ENCODE measurements at regions not wholly inside any gene's neighbourhood (a gene's known extent, or its start where the extent isn't known, plus 50 kb on each side); places are given as distances from the start of the nearest gene placed in this dataset.

- Histone ChIP-seq H3K9me3 (ENCODE audit: control insufficient read depth, insufficient read depth, low read depth, low read length) (no peaks in the 10 kb centered on the region), H3K4me3 (ENCODE audit: low read depth in 2 of 2, low read length in 2 of 2) (no peak overlapping the region), H3K27me3 (ENCODE audit: control insufficient read depth, insufficient read depth, low read length) (no peaks in the 10 kb centered on the region), H3K27ac (ENCODE audit: low read length) (no peak overlapping the region), H3K4me1 (ENCODE audit: control insufficient read depth, insufficient read depth, low read length) (no peaks in the 10 kb centered on the region), H3K36me3 (ENCODE audit: control insufficient read depth, insufficient read depth, low read length) (no peaks in the 10 kb centered on the region)
- TF ChIP-seq TCF7L2 (IDR thresholded peaks at IDR 0.05; ENCODE audit: low read depth, low read length) (no peak), REST (IDR thresholded peaks at IDR 0.05; ENCODE audit: insufficient read depth in 1 of 2, low read depth in 2 of 2, low read length in 1 of 2) (no peak), SIN3A (IDR thresholded peaks at IDR 0.05; ENCODE audit: borderline replicate concordance, insufficient read depth, low read depth, low read length) (no peak), CTCF (IDR thresholded peaks at IDR 0.05) (no peak), POLR2AphosphoS5 (IDR thresholded peaks at IDR 0.05; ENCODE audit: low read depth, low read length) (no peak)
- intact Hi-C loops (cut with micrococcal nuclease; ENCODE audit: unreplicated experiment): no loop called here
- in situ Hi-C loops (cut with HindIII; ENCODE audit: low pct_unique_long_range_greater_than_20kb, low sequenced_read_pairs): no loop called here
- POLR2A ChIA-PET: no interaction called here
- BruUV-seq (replicated peaks): no TSS peak
- no peak for ATAC-seq
- CTCF ChIA-PET: no interaction called here
- DNase-seq (ENCODE audit: low read depth, low spot score): no peak
These were observed 359.4 kb downstream of the ARAP2 start for GRCh38 chr4:35884714-35885480.

GRCh38 chr4:35897808-35898207 is 346.5 kb downstream of the ARAP2 start:
- no peak for TF ChIP-seq SIN3A (IDR thresholded peaks at IDR 0.05; ENCODE audit: borderline replicate concordance, insufficient read depth, low read depth, low read length)
- TF ChIP-seq POLR2AphosphoS5 (IDR thresholded peaks at IDR 0.05; ENCODE audit: low read depth, low read length): no peak
- no peak for TF ChIP-seq REST (IDR thresholded peaks at IDR 0.05; ENCODE audit: insufficient read depth in 1 of 2, low read depth in 2 of 2, low read length in 1 of 2)
- TF ChIP-seq CTCF (IDR thresholded peaks at IDR 0.05): no peak
- TF ChIP-seq TCF7L2 (IDR thresholded peaks at IDR 0.05; ENCODE audit: low read depth, low read length): no peak
- CTCF ChIA-PET: no interaction called here
- H3K27me3 ChIP-seq (ENCODE audit: control insufficient read depth, insufficient read depth, low read length): no peaks in the 10 kb centered on the region
- DNase-seq (ENCODE audit: low read depth, low spot score) (no peak), ATAC-seq (no peak)
- in situ Hi-C loops (cut with HindIII; ENCODE audit: low pct_unique_long_range_greater_than_20kb, low sequenced_read_pairs) (no loop called here), intact Hi-C loops (cut with micrococcal nuclease; ENCODE audit: unreplicated experiment) (no loop called here)
- H3K4me1 ChIP-seq (ENCODE audit: control insufficient read depth, insufficient read depth, low read length): no peaks in the 10 kb centered on the region
- H3K9me3 ChIP-seq (ENCODE audit: control insufficient read depth, insufficient read depth, low read depth, low read length): no peaks in the 10 kb centered on the region
- no TSS peak for BruUV-seq (replicated peaks)
- POLR2A ChIA-PET: no interaction called here
- H3K4me3 ChIP-seq (ENCODE audit: low read depth in 2 of 2, low read length in 2 of 2): no peak overlapping the region
- no peaks in the 10 kb centered on the region for H3K36me3 ChIP-seq (ENCODE audit: control insufficient read depth, insufficient read depth, low read length)
- H3K27ac ChIP-seq (ENCODE audit: low read length): no peak overlapping the region

All from Panc1 (cell line).